ENCODE measurements at regions not wholly inside any gene's neighbourhood (a gene's known extent, or its start where the extent isn't known, plus 50 kb on each side); places are given as distances from the start of the nearest gene placed in this dataset.
A peak's percentile ranks its signal among the peaks of the same experiment; 100 is the strongest.
"Not testable (repeated sequence)": the region's sequence is repeated elsewhere in the genome, so short reads cannot be mapped to it uniquely, and the experiment has no call there.

DNA sequence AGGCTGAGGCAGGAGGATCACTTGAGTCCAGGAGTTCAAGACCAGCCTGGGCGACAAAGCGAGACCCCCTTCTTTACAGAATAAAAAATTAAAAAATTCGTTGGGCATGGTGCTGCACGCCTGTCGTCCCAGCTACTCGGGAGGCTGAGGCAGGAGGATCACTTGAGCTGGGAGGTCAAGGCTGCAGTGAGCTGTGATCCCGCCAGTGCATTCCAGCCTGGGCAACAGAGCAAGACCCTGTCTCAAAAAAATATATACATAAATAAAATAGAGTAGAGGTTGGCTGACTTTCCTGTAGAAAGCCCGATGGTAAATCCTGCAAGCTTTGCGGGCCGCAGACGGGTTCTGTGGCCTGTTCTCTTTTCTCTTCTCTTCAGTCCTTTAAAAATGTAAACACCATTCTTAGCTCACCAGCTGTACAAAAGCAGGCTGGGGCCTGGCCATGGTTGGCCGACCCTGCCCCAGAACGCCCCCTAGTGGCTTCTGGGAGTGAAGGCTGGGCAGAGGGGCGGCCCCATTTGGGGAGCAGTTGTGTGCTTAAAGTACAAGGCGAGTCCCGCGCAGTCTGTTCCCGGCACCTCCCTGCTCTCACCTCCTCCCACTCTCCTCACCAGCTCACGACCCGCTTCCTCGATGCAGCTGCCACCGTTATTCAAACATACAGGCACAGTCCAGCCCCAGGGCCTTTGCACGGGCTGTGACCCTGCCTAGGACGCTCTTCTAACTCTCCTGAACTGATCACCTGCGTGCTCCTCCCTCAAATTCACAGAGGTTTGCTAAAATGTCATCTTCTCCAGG, 109.5 kb downstream of the CRLF3 start:
- not testable (repeated sequence) for H3K27me3 ChIP-seq (ENCODE audit: insufficient read depth, low read depth, severe bottlenecking); H3K9me3 ChIP-seq (ENCODE audit: severe bottlenecking); H3K36me3 ChIP-seq; H3K27ac ChIP-seq; H3K4me3 ChIP-seq (ENCODE audit: low read depth, low read length)
- DNase-seq: peak; percentile 59
- TF ChIP-seq, protein P1, sequence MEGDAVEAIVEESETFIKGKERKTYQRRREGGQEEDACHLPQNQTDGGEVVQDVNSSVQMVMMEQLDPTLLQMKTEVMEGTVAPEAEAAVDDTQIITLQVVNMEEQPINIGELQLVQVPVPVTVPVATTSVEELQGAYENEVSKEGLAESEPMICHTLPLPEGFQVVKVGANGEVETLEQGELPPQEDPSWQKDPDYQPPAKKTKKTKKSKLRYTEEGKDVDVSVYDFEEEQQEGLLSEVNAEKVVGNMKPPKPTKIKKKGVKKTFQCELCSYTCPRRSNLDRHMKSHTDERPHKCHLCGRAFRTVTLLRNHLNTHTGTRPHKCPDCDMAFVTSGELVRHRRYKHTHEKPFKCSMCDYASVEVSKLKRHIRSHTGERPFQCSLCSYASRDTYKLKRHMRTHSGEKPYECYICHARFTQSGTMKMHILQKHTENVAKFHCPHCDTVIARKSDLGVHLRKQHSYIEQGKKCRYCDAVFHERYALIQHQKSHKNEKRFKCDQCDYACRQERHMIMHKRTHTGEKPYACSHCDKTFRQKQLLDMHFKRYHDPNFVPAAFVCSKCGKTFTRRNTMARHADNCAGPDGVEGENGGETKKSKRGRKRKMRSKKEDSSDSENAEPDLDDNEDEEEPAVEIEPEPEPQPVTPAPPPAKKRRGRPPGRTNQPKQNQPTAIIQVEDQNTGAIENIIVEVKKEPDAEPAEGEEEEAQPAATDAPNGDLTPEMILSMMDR (IDR thresholded peaks at IDR 0.05; ENCODE audit: low read depth, low read length): peak; percentile 63

DNA sequence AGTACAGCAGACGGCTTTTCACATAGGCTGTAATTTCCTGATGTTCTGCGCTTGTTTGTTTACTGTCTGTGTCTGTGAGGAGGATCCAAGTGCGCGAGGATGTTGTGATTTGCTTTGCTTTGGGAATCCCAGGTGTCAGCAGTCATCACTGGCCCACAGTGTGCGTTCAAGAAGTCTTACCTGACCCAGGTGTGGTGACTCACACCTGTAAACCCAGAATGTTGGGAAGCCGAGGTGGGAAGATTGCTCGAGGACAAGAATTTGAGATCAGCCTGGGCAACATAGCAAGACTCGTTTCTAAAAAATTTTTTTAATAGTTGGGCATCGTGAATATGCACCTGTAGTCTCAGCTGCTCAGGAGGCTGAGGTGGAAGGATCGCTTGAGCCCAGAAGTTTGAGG, 110.7 kb downstream of the CRLF3 start:
- H3K36me3 ChIP-seq; DNase-seq; H3K9me3 ChIP-seq (ENCODE audit: severe bottlenecking); H3K4me3 ChIP-seq (ENCODE audit: low read depth, low read length); H3K27ac ChIP-seq; H3K27me3 ChIP-seq (ENCODE audit: insufficient read depth, low read depth, severe bottlenecking): not testable (repeated sequence)

DNA sequence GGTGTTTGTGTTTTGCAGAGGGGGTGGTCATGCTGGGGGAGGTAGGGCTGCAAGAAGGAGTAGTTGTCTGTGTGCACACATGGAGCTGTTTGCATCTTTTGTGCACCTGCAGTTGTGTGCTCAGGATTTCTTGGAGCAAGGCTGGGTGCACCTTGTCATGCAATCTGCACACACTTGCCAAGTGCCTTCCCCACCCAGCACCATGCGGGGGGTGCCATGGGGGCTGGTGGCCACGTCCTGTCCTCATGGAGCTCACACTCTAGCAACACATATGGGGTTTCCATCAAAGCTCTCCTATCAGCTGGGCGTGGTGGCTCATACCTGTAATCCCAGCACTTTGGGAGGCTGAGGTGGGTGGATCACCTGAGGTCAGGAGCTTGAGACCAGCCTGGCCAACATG, 111.6 kb downstream of the CRLF3 start:
- not testable (repeated sequence) for H3K36me3 ChIP-seq; H3K27me3 ChIP-seq (ENCODE audit: insufficient read depth, low read depth, severe bottlenecking); H3K9me3 ChIP-seq (ENCODE audit: severe bottlenecking); H3K4me3 ChIP-seq (ENCODE audit: low read depth, low read length); DNase-seq; H3K27ac ChIP-seq

DNA sequence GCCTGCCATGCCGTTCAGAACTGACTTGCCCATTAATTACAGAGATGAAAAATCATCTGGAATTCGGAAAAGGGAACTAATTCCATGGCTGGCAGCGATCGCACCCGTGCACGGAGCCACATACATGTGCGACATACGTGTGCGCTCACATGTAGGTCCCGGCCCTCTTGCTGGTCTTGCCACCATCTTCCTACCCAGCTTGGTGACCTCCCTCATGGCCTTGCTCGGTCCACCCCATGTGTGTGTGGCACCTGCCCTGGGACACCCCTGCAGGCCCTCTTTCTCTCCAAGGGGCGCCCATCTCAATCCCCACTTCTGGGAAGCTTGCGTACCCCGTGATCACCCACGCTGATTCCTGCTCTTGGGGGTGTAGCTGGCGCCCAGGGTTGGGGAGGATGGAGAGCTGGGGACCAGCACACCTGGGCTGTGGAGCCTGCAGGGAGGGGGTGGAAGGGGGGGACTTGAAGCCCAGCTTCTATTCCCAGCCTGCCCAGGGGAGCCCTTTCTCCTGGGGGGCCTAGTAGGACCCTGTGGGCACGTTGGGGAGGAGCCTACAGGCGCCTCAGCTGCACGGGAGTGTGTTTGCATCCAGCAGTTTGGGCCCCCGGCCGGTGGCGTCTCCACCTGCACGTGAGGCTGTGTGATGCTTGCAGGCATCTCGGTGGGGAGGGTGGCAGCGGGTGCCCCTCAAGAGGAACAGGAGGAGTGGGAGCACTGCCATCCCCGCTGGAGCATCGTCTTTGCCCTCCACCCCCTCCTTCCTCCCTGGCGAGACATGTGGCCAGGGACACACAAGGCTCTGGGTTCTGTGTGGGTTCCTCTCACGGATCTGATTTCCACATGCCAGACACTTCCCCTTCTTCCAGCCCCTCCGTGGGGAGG, 112.6 kb downstream of the CRLF3 start:
- H3K4me3 ChIP-seq (ENCODE audit: low read depth, low read length); H3K27me3 ChIP-seq (ENCODE audit: insufficient read depth, low read depth, severe bottlenecking); H3K9me3 ChIP-seq (ENCODE audit: severe bottlenecking); H3K36me3 ChIP-seq; H3K27ac ChIP-seq; DNase-seq: not testable (repeated sequence)

DNA sequence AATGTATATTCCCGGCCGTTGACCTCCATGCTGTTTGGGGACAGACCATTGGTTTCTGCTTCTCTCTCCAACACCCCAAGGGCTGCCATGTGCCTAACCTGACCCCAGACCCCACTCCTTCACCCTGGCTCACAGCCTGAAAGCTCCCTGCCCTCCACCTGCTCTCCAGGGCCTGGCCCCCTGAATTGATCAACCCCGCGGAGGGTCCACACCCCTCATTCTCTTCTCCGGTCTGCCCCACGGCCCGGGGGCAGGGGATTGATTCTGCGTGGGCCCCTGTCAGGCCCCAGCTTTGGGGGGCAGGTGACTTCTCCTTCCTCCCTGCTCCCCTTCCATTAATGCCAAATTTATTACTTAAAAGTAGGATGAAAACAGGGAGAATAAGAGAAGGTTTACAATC, 113.3 kb downstream of the CRLF3 start:
- H3K27me3 ChIP-seq (ENCODE audit: insufficient read depth, low read depth, severe bottlenecking); H3K36me3 ChIP-seq; DNase-seq; H3K9me3 ChIP-seq (ENCODE audit: severe bottlenecking): not testable (repeated sequence)
- H3K4me3 ChIP-seq (ENCODE audit: low read depth, low read length): peak overlapping the region; percentile 72
- peak overlapping the region; percentile 83; the same call in 1 of the 2 replicates for H3K27ac ChIP-seq

DNA sequence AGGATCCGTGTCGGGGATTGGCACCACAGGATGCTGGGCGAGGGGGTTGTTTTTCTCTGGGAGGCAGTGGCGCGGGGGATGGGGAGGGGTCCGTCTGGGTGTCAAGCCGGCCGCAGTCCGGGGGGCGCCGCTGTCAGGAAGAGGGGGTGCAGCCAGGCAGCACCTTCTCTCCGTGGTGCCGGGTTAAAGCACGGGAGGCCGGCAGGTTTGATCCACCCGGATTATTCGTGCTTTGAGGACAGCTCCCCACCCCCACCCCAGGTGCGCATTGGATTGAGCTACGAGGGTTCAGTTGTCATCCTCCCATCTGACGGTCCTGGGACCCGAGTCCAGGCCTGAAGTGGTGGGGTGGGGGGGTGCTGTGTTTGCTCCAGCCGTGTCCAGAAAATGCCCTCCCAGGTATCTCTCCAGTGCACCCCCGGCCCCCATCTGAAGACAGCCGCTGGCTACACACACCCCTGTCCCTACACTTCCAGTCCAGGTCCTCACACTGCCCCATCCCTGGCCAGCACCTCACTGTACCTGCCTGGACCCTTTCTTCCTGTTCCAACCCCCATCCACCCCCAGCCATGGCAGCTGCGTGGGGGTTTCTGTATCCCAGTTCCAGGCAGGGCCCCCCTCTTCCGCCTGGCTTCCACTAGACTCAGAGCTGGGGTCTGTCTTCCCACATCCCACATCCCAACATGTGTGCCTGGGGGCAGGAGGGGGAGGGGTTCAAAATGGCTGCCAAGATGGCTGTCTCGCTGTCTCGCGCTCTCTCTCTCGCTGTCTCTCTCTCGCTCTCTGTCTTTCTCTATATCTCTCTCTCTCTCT, 114.0 kb downstream of the CRLF3 start:
- H3K4me3 ChIP-seq (ENCODE audit: low read depth, low read length): peak overlapping the region; percentile 72
- not testable (repeated sequence) for H3K9me3 ChIP-seq (ENCODE audit: severe bottlenecking); H3K36me3 ChIP-seq; H3K27me3 ChIP-seq (ENCODE audit: insufficient read depth, low read depth, severe bottlenecking)
- peak; percentile 53 for DNase-seq
- peak overlapping the region; percentile 83 for H3K27ac ChIP-seq

DNA sequence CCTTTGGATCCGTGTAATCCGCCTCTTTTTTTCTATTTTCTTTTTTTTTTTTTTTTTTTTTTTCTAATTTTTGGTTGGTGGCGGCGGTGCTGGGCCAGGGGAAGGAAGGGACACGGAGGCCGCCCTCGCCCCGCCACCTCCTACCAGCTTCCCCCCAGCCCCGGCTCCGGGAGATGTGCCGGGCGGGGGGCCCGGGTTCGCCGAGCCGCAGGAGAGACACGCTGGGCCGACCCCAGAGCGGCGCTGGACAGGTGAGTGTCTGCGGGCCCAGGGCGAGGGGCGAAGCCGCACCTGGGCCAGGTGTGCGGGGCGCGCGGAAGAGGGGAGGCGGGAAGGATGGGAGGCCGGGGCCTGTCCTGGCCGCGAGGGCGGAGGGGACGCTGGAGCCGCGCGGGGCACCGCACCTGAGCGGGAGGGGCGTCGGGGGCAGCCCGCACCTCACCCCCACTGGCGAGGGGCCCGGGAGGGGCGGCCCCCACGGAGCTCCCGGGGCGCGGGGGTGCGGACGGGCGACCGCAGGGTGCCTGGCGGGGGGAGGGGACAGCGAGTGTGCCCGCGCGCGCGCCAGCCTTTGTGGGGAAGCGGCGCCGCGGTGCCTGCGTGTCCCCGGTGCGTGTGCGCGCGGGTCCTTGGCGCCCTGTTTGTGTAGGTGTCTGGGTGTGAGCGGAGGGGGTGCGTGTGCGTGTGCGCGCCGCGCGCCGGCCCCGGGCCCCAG, 114.8 kb downstream of the CRLF3 start:
- Histone ChIP-seq H3K4me3 (ENCODE audit: low read depth, low read length) (peak overlapping the region; percentile 72), H3K27ac (peak overlapping the region; percentile 83)
- H3K36me3 ChIP-seq; H3K9me3 ChIP-seq (ENCODE audit: severe bottlenecking); DNase-seq; H3K27me3 ChIP-seq (ENCODE audit: insufficient read depth, low read depth, severe bottlenecking): not testable (repeated sequence)

DNA sequence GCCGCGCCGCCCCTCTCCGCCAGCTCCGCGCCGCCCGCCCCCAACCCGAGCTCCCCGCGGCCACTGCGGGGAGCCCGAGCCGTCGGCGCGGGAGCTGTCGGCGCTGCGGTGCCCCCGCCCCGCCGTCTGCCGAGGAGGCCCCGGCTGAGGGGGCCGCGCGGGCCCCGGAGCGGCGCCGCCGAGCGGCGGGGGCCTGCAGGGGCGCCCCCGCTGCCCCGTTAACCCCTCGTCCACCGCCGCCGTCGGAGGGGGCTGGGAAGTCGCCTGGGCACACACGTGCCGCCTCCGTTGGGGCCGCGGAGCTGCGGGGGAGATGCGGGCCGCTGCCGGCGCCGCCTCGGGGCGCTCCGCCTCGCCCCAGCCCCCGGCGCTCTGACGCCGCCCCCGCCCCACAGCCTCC, 115.4 kb downstream of the CRLF3 start:
- not testable (repeated sequence) for H3K36me3 ChIP-seq; H3K27me3 ChIP-seq (ENCODE audit: insufficient read depth, low read depth, severe bottlenecking); DNase-seq; H3K9me3 ChIP-seq (ENCODE audit: severe bottlenecking)
- H3K27ac ChIP-seq: peak overlapping the region; percentile 97
- peak overlapping the region; percentile 73 for H3K4me3 ChIP-seq (ENCODE audit: low read depth, low read length)

DNA sequence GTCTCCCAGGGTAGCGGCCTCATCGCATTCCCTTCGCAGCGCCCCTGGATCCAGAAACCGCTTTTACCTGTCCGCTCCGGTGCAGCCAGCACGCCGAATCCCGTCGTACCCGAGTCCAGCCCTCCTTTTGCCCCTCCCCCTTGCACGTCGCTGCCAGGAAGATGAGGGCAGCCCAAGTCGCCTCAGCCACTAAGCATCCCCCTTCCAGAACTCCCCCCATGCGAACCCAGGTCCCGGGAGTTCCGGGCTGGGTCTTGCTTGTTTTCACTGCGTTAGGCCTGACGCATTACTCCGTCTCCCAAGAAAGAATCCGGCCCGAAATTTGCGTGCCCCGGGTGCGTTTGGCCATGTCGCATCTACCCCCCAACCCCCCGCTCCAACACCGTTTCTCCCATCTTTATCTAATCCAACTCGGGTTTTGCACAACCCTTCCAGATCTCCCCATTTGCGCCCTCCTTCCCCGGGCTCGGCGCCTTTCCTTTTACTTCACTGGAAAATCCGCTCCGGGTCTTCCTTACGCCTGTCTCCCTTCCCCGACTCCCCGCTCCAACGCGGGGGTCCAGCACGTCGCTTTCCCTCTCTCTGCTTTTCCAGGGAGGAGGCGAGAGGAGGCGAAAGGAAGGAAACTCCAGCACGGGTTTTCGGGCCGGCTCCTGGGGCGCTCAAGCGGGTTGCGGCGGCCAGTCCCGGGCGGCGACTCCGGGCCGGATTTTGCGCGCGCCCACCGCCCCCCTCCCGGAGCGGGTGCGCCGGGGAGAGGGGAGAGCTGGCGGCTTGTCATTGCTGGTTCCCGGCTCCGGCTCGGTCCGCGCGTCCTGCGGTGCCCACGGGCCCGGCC, 116.0 kb downstream of the CRLF3 start:
- not testable (repeated sequence) for H3K27me3 ChIP-seq (ENCODE audit: insufficient read depth, low read depth, severe bottlenecking); H3K9me3 ChIP-seq (ENCODE audit: severe bottlenecking); H3K36me3 ChIP-seq
- Histone ChIP-seq H3K27ac (peak overlapping the region; percentile 97), H3K4me3 (ENCODE audit: low read depth, low read length) (peak overlapping the region; percentile 73)
- DNase-seq: peak; percentile 98

DNA sequence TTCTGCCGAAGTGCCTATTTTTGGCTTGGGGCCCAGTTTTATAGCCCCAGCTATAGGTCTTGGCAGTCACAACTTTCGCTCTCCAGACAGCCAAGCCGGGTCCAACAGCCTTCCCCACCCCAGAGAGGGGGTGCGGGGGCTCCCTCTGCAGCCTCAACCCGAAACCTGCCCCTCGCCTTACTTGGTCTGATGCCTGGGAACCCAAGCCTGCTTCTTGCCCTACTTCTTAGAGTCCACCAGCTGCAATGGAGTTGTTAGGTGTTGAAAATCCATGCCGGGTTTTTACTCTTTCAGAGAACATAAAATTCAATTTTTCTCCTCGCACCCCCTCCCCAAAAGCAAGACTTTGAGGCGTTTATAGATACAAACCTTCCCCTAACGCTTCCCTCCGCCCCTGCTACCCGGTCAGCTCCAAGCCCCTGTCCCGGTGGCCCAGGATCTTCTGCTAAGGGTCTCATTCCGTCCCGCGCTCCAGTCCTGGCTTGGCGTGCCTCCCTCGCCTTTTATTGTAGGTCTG, 116.7 kb downstream of the CRLF3 start:
- peak; percentile 50 for DNase-seq
- Histone ChIP-seq H3K4me3 (ENCODE audit: low read depth, low read length) (peak overlapping the region; percentile 73), H3K27ac (peak overlapping the region; percentile 97)
- H3K36me3 ChIP-seq; H3K27me3 ChIP-seq (ENCODE audit: insufficient read depth, low read depth, severe bottlenecking); H3K9me3 ChIP-seq (ENCODE audit: severe bottlenecking): not testable (repeated sequence)

DNA sequence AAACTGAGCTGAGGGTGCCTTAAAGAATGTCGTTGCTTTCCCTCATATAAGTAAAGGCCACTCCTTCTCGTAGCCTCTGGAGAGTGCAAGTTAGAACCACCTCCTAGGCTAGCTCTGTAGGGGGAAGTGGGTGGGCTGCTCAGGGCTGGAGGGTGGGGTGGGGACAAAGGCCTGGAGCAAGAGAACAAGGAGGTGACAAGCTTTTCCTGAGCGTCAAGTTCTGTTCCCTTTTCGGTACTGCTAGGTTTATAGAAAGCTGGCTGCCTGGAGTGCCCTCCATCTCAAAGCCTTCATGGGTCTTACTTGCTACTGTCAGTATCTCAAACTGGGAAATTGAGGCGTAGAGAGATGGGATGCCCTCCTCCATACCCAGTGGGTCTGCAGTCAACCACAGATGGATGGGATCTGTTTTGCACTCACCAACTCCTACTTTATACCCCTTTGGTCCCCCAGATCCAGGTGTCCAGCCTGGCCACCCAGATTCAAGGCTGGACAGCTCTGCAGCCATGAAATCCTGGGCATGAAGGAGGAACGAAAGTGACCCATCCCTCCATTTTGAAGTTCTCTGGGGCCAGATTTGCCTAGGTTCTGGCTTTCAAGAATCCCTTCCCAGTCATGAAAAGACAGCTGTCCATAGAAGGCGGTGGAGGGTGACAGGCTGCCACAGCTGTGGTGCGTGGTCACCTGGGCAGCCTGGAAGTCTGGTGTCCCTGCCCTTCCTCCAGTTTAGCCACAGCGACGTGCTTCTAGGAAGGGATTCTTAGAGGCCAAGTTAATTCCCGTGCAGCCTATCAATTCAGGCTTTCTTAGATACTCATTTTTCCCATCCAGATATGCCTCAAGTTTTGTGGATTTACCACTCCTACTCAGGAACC, 117.8 kb downstream of the CRLF3 start:
- not testable (repeated sequence) for H3K27me3 ChIP-seq (ENCODE audit: insufficient read depth, low read depth, severe bottlenecking); H3K36me3 ChIP-seq; H3K9me3 ChIP-seq (ENCODE audit: severe bottlenecking); H3K27ac ChIP-seq; H3K4me3 ChIP-seq (ENCODE audit: low read depth, low read length); DNase-seq

Data from WERI-Rb-1 (cell line).